ENCODE measurements at regions not wholly inside any gene's neighbourhood (a gene's known extent, or its start where the extent isn't known, plus 50 kb on each side); places are given as distances from the start of the nearest gene placed in this dataset.

DNA sequence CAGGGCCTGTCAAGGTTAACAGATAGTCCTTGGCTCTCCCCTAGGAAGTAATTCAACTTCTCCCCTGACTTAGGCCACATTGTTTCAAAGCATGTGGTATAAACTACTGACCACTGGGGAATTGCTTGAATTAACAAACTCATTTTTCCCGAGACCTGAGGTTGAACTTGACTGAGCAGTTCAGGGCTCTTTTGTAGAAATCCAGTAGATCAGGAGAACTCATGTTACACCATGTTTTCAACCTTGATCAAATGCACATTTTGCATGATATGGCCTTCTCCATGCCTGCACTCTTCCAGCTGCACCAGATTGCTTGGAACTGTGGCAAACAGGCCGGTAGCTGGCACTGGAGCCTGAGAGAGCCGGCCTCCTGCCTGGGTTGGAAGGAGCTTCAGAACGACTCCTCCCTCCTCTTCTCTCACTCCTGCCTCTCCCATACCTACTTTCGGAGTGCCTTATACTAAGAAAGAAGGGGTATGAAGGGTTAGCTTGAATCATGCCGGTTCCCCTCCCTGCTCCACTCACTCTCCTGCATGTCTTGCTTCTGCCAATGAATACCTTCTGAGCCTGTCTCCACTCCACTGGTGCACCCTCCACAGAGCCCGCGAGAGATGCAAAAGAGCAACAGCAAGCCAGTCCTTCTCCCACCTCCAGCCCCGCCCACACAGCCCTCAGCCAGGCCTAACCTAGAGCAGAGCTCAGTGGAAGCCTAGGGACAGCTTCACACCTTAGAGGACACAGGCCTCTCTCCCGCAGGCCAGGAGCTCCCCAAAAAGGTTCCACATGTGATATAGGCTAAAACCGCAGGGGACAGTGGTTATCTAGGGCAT lies 159.4 kb downstream of the MACROH2A1 start:
- Histone ChIP-seq H3K4me3 (ENCODE audit: low read depth, low read length) (no peak overlapping the region), H3K27ac (no peak overlapping the region), H3K27me3 (replicated peaks) (no peaks in the 10 kb centered on the region), H3K36me3 (replicated peaks) (no peaks in the 10 kb centered on the region)
- TF ChIP-seq, protein P1, sequence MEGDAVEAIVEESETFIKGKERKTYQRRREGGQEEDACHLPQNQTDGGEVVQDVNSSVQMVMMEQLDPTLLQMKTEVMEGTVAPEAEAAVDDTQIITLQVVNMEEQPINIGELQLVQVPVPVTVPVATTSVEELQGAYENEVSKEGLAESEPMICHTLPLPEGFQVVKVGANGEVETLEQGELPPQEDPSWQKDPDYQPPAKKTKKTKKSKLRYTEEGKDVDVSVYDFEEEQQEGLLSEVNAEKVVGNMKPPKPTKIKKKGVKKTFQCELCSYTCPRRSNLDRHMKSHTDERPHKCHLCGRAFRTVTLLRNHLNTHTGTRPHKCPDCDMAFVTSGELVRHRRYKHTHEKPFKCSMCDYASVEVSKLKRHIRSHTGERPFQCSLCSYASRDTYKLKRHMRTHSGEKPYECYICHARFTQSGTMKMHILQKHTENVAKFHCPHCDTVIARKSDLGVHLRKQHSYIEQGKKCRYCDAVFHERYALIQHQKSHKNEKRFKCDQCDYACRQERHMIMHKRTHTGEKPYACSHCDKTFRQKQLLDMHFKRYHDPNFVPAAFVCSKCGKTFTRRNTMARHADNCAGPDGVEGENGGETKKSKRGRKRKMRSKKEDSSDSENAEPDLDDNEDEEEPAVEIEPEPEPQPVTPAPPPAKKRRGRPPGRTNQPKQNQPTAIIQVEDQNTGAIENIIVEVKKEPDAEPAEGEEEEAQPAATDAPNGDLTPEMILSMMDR (IDR thresholded peaks at IDR 0.05; ENCODE audit: low read depth, low read length, missing control alignments): no peak
- DNase-seq: no peak
- in situ Hi-C loops (cut with HindIII; ENCODE audit: low pct_ligation_motif_present, low sequenced_read_pairs): no loop called here

DNA sequence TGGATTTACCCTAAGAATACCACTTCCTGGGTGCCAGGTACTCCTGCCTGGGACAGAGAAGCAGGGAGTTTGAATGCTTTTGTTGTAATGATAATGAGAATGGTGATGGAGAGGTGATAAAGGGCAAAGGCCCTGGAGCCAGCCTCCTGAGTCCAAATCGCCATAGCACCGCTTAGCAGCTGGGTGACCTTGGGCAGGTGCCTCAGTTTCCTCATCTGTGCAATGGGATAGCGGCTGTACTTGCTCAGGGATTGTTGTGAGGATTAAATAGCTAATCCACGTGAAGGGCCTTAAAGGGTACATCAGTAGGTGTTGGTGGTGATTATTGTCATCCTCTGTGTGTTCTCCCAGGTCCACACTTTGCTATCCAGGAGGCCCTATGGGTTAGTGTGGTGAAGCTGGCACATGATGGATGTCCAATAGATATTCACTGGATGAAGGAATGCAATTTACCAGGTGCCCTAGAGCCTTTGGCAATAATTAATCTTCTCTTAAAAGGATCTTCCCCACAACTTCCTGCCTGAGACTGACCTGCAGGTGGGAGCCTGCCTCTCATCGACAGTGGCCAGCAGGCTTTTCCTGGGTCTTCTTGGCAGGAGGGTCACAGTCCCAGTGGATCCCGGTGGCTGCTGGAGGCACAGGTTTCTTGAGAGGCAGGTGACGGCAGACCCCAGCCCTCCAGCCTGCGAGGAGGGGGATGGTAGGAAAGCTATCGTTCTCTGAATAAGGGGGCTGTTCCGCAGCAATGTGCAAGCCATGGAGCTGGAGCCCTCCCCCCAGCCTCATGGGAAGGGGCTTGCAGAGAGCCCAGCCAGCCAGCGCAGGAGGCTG lies 160.2 kb downstream of the MACROH2A1 start:
- in situ Hi-C loops (cut with HindIII; ENCODE audit: low pct_ligation_motif_present, low sequenced_read_pairs): no loop called here
- Histone ChIP-seq H3K36me3 (replicated peaks) (no peaks in the 10 kb centered on the region), H3K27me3 (replicated peaks) (no peaks in the 10 kb centered on the region), H3K4me3 (ENCODE audit: low read depth, low read length) (no peak overlapping the region), H3K27ac (no peak overlapping the region)
- TF ChIP-seq, protein P1 (IDR thresholded peaks at IDR 0.05; ENCODE audit: low read depth, low read length, missing control alignments): no peak
- DNase-seq: no peak

DNA sequence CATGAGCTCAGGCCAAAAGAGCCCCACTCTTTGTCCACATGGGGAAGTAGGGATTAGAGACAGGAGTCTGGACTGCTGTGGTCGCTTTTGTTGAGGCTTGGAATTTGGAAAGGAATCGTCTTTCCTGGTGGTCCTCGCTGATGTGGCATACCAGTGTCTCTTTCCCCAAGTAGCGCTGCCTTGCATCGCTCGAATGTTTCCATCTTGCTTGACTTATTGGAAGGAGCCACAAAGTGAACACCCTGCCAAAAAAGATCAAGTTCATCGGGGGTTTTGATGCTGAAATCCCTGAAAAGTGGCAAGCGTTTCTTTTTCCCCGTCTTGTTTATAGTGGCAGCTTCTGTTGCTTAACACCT lies 161.3 kb downstream of the MACROH2A1 start:
- no peaks in the 10 kb centered on the region for H3K27me3 ChIP-seq (replicated peaks)
- no peak overlapping the region for H3K27ac ChIP-seq
- in situ Hi-C loops (cut with HindIII; ENCODE audit: low pct_ligation_motif_present, low sequenced_read_pairs): no loop called here
- TF ChIP-seq, protein P1 (IDR thresholded peaks at IDR 0.05; ENCODE audit: low read depth, low read length, missing control alignments): no peak
- no peak overlapping the region for H3K4me3 ChIP-seq (ENCODE audit: low read depth, low read length)
- DNase-seq: no peak
- no peaks in the 10 kb centered on the region for H3K36me3 ChIP-seq (replicated peaks)

DNA sequence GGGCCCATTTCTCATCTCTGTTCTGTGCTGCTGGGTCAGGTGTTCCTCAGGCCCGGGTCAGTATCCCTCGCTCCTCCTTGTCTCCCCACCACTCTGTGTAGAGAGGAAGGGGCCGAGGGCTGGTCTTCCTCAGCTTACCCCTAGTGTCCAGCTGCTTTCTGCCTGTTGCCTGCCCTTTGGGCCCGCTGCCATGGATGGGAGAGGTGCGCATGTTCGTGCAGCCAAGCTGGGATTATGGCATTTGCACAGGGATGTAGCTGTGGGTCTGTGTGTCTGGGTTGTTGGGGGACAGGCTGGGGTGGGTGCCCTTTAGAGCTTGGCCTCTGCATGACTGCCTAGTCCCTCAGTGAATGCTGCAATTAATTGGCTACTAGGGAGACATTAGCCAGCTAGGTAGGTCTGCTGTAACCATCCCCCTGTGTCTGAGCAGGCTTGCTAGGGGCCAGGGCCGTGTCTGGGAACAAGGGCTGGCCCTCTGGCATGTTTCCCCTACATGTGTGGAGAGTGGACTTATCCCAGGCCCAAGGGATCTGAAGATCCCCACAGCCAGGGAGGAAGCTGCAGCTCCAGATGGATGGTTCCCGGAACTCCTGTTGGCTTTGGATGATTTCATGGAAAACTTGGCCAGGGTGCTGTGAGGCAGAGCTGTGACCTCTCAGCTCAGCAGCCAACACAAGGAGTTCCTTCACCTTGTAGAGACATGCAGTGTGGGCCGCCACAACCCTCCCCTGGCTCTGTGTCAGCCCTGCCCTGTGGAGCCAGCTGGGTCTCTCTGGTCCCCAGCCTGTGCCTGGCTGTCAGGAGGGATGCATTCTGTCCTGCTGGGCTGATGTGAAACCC lies 161.9 kb downstream of the MACROH2A1 start:
- DNase-seq: no peak
- TF ChIP-seq, protein P1 (IDR thresholded peaks at IDR 0.05; ENCODE audit: low read depth, low read length, missing control alignments): no peak
- Histone ChIP-seq H3K4me3 (ENCODE audit: low read depth, low read length) (no peak overlapping the region), H3K36me3 (replicated peaks) (no peaks in the 10 kb centered on the region), H3K27me3 (replicated peaks) (no peaks in the 10 kb centered on the region), H3K27ac (no peak overlapping the region)
- in situ Hi-C loops (cut with HindIII; ENCODE audit: low pct_ligation_motif_present, low sequenced_read_pairs): no loop called here

DNA sequence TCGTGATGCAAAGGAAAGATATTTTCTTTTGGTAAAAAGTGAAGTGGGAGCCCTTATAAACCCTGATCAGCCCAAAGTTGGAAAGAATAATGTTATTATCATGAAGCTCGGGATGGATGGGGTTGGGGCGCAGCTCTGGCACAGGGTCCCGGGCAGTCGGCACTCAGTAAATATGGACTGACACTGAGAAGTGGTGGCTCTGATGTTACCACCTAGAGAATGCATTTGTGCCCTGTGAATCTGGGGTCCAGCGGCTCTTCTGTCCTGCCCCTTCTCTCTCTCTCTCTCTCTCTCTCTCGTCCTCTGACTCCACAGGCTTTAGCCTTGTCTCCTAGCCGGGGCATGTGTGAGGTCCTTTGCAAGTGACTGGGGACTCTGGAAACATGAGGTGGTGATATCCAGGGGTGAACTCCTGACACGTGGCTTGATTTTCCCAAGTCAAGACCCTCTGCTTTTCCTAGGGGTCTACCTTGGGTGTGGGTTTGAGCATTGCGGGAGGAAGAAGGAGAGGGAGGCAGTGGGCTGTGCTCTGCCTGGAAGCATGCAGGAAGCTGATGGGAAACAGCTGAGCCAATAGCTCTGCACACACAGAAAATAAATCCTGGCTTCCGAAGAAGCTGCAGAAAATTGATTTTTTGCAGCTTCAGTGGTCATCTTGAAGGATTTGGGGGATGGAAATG lies 162.7 kb downstream of the MACROH2A1 start:
- TF ChIP-seq, protein P1 (IDR thresholded peaks at IDR 0.05; ENCODE audit: low read depth, low read length, missing control alignments): no peak
- Histone ChIP-seq H3K36me3 (replicated peaks) (no peaks in the 10 kb centered on the region), H3K4me3 (ENCODE audit: low read depth, low read length) (no peak overlapping the region), H3K27ac (no peak overlapping the region), H3K27me3 (replicated peaks) (no peaks in the 10 kb centered on the region)
- in situ Hi-C loops (cut with HindIII; ENCODE audit: low pct_ligation_motif_present, low sequenced_read_pairs): no loop called here
- no peak for DNase-seq

All from brain microvascular endothelial cell (primary cell).